ENCODE measurements at regions not wholly inside any gene's neighbourhood (a gene's known extent, or its start where the extent isn't known, plus 50 kb on each side); places are given as distances from the start of the nearest gene placed in this dataset.

DNA sequence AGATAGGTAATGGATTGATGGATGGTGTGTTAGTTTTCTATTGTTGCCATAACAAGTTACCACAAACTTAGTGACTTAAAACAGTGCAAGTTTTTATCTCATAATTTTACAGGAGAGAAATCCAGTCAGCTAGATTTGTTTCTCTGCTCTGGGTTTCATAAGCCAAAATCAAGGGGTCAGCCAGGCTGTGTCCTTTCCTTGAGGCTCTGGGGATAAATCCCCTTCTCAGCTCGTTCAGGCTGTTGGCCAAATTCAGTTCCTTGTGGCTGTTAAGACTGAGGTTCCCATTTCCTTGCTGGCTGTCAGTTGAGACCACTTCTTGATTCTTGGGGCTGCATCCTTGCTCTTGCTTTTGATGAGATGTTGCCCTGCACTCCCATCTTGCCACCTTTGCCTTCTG, 204.9 kb upstream of the CDH13 start:
- TF ChIP-seq CTCF (IDR thresholded peaks at IDR 0.05) (no peak), POLR2A (IDR thresholded peaks at IDR 0.05) (no peak)
